HG03442 (cell line): ENCODE measurements at regions not wholly inside any gene's neighbourhood (a gene's known extent, or its start where the extent isn't known, plus 50 kb on each side); places are given as distances from the start of the nearest gene placed in this dataset.
"Not testable (repeated sequence)": the region's sequence is repeated elsewhere in the genome, so short reads cannot be mapped to it uniquely, and the experiment has no call there.

Source experiments
- ATAC-seq: cut with Tn5 transposase; IDR thresholded peaks from one replicate; pipeline ENCODE4 v1.9.1; 2021; ENCODE audit warnings: mild to moderate bottlenecking, moderate library complexity; ENCODE audit not compliant: unreplicated experiment

DNA sequence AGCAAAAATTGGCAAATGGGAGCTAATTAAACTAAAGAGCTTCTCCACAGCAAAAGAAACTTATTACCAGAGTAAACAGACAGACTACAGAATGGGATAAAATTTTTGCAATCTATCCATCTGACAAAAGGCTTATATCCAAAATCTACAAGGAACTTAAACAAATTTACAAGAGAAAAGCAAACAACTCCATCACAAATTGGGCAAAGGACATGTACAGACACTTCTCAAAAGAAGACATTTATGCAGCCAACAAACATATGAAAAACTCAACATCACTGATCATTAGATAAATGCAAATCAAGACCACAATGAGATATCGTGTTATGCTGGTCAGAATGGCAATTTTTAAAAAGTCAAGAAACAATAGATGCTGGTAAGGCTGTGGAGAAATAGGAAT lies 315.6 kb downstream of the DMAC1 start:
- ATAC-seq: not testable (repeated sequence)

DNA sequence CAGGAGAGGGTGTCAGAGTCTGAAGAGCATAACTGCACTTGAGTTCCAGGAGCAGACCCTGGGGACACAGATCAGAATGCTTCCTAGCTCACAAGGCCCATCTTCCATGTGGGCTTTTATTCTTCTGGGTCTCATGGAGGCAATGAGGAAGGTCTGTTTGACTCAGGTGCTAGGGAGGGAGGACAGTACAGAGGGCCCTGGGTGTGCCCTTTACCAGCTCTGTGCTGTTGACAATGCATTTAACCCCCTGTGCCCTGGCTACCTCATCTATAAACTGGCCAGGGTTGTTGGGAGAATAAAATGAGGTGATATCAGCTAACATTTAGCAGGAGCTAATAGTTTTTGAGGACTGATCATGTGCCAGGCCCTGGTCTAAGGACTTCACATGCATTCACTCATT lies 318.0 kb downstream of the DMAC1 start:
- no peak for ATAC-seq

DNA sequence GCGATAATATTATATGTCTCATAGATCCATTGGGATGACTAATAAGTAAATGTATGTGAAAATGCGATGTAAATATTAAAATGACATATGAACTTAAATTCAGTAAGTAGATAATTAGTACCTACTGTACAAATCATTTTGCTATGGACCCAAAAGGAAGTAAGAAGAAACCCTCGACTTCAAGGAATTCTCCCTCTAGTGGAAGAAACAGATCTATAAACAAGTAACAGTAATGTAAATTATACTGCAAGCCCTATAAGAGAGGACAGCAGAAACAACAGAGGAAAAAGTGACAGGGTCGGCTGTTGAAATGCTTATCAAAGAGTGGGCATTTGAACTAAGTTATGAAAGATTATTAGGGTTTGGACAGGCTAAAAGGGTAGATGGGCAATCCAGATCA lies 320.3 kb downstream of the DMAC1 start:
- no peak for ATAC-seq

GRCh38 chr9:7478646-7479045 lies 320.9 kb downstream of the DMAC1 start:
- no peak for ATAC-seq

GRCh38 chr9:7467186-7467585 lies 332.4 kb downstream of the DMAC1 start:
- no peak for ATAC-seq

DNA sequence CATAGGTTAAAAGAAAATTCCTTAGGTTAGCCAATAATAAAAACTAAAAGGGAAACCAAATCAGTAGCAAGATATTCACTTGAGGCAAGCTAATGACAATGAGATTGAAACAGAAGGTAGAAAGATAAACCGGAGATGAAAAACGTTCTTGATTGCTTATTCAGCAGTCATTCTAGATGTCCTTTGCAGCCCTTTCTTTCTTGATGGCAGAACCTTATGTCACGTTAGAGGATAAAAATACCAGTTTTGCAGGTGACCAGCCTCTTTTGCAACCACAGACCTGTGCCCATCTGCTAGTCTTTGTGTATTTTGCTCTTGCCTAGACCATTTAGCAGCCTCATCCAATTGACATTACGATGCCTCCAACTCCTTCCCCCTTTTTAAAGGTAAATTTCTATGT lies 337.8 kb downstream of the DMAC1 start:
- ATAC-seq: no peak

DNA sequence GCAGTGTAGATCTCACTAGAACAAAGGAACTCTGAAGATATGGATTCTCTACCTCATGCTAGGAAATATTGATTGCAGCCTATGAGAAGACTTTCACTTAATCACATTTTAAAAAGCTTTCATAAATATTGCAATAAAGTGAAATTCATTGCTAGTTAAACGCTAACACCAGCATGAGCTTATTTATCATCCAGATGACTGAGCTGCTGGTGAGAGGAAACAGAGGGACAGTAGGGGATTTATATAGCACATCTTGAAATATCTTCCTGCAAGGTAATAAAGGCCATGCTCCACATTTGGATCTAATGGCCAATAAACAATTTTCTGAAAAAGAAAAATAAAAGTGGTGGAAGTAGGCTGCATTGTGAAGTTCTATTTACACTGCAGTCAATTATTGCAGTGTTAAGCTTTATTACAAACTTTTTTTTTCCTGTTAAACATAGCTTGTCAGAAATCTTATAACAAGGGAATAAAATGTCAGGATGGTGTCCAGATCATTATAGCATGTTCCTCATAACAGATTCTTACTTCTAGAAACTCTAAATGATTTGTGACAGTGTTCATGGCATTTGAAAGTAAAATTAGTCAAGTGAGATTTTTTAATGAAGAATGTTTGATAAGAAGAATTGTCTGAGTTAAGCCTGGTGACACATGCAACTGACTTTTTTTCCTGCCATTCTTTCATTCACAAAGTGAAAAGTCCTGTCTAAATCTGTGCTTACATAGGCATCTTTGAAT lies 342.6 kb downstream of the DMAC1 start:
- no peak for ATAC-seq

DNA sequence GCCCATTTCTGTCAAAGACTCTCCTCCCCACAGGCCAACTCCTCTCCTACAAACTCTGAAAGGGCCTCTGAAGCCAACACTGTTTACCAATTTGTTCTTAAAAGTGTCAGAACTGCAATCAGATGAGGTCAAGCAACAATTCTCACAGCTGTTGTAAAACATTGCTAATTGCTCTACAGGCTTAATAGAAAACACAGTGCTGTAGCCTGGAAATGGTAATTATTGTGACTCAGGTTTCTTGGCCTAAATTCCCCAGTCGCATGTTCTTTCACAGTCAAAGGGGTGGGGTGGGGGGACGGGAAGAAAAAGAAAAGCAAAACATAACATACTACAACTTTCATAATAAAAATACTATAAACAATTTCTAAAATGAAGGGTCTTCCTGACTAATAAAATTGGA lies 343.2 kb downstream of the DMAC1 start:
- ATAC-seq: no peak

GRCh38 chr9:7454624-7455023 lies 345.0 kb downstream of the DMAC1 start:
- no peak for ATAC-seq

GRCh38 chr9:7452378-7452777 lies 347.2 kb downstream of the DMAC1 start:
- no peak for ATAC-seq

DNA sequence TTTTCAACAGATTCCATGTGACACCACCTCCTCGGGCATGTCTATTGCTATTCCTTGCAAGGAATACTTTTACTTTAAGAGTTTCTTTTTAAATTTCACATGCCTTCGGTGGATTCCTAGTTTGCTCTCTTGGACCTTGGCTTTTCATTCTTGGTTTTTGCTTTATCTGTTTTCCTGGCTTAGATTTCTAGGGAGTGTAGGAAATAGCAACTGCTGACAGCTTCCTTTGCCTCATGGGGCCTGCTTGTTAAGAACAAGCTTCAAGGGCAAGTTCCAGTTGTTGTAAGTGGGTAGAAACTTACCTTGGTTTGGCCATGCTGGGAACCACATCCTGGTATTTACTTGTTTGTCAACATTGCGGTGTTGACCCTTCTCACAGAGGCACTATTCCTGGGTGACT lies 348.5 kb downstream of the DMAC1 start:
- ATAC-seq: no peak

DNA sequence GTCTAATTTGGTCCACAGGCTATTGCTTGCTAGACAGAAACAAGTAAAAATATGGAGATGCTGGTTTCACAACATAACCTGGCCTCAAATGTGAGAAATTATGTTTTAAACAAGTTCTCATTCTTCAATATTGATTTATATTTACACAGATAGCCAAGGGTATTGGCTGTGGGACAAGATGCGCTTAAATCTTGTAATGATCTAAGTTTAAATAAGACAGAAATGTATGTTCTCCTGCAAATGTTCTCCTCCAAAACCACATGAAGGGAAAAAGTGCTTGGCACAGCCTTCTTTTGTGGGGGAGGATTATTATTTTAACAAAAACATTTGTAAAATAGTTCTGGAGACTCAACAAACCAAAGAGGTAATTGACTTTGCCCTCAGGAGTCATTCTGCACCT lies 356.0 kb downstream of the DMAC1 start:
- ATAC-seq: no peak

GRCh38 chr9:7439355-7439995 lies 360.1 kb downstream of the DMAC1 start:
- no peak for ATAC-seq

DNA sequence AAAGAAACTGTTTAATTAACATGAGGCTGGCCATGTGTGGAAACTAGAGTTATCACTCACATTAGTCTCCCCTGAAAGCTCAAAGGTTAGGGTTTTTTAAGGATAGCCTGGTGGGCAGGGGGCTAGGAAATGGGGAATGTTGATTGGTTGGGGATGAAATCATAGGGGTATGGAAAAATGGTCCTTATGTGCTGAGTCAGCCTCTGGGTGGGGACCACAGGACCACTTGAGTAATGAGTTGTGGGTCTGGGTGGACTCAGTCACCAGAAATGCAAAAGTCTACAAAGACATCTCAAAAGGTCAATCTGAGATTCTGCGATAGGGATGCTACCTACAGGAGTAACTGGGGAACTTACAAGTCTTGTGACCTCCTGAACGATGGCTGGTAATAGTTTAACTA lies 362.8 kb downstream of the DMAC1 start:
- no peak for ATAC-seq

DNA sequence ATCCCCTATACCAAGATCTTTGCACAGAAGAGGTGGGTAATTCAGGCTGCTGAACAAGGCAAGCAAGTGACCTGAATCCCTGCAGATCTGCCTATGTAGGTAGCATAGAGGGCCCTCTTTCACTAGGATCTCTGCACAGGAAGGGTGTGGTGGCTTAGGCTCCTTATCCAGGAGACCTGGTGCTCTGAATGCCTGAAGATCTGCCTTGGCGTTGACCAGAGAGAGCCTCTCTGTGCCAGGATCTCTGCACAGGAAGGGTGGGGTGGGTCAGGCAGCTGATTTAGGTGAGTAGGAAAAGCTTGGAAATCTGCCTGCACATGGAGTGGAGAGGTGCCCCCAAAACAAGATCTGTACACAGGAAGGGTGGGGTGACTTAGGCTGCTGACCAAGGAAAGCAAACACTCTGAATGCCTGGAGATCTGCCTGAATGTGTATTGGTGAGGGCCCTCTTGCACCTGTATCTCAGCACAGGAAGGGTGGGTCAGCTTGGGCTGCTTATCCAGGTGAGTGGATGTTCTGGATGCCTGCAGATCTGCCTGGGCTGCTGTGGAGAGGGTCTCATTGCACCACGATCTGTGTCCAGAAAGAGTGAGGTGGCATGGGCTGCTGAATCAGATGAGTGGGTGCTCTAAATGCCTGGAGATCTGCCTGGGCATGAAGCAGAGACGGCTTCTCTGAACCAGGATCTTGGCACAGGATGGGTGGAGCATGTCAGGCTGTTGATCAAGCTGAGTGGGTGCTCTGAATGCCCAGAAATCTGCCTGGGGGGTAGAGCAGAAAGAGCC lies 365.9 kb downstream of the DMAC1 start:
- no peak for ATAC-seq

DNA sequence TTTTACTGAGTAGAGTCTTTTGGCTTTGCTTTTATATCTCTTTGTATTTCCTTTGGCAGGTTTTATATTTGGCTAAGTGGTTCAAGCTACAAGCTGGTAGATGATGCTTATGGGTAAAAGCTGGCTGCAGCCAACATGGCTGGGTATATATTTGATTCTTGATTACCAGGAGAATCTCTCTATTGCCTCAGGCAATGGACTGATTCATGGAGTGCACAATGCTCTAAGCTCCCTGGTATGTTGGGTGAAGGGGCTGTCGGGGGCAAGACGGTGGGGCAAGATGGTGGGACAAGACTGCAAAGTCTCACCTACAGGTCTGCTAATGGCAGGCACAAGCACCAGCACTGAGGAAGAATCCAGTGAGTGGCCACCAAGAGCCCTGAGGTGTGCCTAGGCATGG lies 366.6 kb downstream of the DMAC1 start:
- no peak for ATAC-seq

- ATAC-seq: not testable (repeated sequence)
Observed at GRCh38 chr9:7417397-7417796, 382.2 kb downstream of the DMAC1 start.

DNA sequence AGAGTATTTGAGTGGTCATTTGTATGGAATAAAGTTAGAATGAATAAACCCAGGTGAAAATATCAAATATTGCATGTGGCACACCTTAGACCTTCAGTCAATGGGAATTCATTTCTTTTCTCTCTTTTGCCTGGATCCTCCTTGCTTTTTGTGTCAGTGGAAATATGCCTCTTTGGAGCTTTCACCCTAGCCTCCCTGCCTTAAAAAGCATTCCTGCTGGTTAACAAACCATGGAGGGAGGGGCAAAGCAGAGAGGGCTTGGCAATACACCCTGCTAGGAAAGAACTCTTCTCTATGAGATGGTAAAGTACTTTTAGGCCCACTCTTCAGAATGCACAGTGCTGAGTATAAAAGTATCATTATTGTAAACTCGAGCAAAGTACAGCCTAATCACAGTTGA lies 383.7 kb downstream of the DMAC1 start:
- ATAC-seq: no peak

DNA sequence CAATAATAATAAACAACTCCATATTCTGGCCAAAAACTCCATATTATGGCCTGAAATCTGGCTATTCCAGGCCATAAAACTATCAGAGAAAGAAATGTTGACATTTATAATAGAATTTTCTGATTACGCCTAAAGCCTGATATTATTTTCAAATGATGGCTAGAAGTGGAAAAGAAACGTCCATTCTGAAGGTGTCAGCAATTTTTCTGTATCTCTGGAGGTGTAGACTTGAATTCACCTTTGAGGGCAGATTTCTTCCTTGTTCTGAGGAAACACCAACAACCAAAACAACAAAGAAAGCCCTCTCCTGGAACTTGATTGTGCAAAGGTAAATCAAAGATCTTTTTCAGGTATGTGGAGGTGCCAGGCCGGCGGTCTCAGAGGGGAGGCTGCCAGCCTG lies 390.7 kb downstream of the DMAC1 start:
- ATAC-seq: no peak

GRCh38 chr9:7407246-7407645 lies 392.3 kb downstream of the DMAC1 start:
- ATAC-seq: no peak

GRCh38 chr9:7405924-7406604 lies 393.5 kb downstream of the DMAC1 start:
- ATAC-seq: peak; percentile 80
